ENCODE measurements at regions not wholly inside any gene's neighbourhood (a gene's known extent, or its start where the extent isn't known, plus 50 kb on each side); places are given as distances from the start of the nearest gene placed in this dataset.

DNA sequence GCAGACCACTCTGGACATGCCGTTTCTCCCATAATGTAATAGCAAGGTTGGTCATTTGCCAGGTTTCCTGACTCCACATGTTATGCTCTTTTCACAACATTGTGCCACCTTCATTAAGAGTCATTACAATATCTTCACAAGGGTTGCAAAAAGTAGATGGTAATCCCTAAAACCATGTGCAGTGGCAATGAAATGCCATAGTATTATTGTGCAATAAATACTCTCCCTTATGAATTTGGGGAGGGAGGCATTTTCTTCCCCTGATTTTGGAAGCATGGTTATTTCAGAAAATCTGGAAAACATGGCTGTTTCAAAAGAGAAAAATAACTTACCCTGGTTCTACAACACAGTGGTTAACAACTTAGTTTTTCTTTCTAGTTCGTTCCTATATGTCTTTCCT is 75.1 kb downstream of the BLTP1 start:
- TF ChIP-seq, protein P1, sequence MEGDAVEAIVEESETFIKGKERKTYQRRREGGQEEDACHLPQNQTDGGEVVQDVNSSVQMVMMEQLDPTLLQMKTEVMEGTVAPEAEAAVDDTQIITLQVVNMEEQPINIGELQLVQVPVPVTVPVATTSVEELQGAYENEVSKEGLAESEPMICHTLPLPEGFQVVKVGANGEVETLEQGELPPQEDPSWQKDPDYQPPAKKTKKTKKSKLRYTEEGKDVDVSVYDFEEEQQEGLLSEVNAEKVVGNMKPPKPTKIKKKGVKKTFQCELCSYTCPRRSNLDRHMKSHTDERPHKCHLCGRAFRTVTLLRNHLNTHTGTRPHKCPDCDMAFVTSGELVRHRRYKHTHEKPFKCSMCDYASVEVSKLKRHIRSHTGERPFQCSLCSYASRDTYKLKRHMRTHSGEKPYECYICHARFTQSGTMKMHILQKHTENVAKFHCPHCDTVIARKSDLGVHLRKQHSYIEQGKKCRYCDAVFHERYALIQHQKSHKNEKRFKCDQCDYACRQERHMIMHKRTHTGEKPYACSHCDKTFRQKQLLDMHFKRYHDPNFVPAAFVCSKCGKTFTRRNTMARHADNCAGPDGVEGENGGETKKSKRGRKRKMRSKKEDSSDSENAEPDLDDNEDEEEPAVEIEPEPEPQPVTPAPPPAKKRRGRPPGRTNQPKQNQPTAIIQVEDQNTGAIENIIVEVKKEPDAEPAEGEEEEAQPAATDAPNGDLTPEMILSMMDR (IDR thresholded peaks at IDR 0.05; ENCODE audit: low read depth, low read length), result no peak

DNA sequence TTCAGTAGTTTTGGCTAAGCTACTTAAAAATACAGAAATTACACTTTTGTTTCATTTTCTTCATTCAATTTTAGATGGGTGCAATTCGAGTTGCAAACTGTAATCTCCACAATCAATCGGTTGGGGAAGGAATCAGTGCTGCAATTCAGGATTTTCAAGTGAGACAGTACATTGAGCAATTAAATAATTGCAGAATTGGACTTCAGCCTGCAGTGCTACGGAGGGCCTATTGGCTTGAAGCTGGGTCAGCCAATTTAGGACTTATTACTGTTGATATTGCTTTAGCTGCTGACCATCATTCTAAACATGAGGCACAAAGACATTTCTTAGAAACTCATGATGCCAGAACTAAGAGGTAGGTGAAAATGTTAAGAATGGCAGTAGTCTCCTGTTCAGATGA is 77.7 kb downstream of the BLTP1 start:
- TF ChIP-seq, protein P1 (IDR thresholded peaks at IDR 0.05; ENCODE audit: low read depth, low read length), result no peak
- H3K4me3 ChIP-seq (ENCODE audit: low read depth, low read length), result no peak overlapping the region

More for the DNA sequence above, 75.1 kb downstream of the BLTP1 start:
- H3K4me3 ChIP-seq (ENCODE audit: low read depth, low read length), result no peak overlapping the region

DNA sequence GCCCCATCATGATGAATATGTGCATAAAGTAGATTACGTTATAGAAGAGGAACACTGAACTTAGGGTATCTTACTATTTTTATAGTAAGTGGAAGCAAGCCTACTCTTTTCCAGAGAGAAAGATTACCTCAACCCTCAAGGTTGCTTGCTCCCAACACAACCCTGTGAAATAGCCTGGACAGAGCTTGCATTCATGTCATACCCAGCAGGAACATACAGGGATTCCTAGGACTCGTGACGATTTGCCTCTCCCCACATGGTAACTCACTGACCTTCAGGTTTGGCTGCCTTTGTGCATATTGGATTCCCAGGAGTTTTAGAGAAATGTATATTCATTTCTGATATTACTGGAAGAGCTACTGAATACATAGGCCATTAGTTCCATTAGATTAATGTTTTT is 80.5 kb downstream of the BLTP1 start:
- no peak overlapping the region for H3K4me3 ChIP-seq (ENCODE audit: low read depth, low read length)
- TF ChIP-seq, protein P1 (IDR thresholded peaks at IDR 0.05; ENCODE audit: low read depth, low read length), result no peak

DNA sequence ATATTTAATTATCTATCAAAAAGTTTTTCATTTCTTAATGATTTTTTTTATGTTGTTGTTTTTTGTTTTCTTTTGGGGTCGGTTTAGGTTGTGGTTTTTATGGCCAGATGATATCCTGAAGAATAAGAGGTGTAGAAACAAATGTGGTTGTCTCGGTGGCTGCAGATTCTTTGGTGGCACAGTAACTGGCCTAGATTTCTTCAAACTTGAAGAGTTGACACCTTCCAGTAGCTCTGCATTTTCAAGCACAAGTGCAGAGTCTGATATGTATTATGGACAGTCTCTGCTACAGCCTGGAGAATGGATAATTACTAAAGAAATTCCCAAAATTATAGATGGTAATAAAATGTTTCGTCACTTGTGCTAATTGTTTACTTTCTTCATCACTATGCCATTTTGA is 82.6 kb downstream of the BLTP1 start:
- no peak overlapping the region for H3K4me3 ChIP-seq (ENCODE audit: low read depth, low read length)
- TF ChIP-seq, protein P1 (IDR thresholded peaks at IDR 0.05; ENCODE audit: low read depth, low read length), result no peak

DNA sequence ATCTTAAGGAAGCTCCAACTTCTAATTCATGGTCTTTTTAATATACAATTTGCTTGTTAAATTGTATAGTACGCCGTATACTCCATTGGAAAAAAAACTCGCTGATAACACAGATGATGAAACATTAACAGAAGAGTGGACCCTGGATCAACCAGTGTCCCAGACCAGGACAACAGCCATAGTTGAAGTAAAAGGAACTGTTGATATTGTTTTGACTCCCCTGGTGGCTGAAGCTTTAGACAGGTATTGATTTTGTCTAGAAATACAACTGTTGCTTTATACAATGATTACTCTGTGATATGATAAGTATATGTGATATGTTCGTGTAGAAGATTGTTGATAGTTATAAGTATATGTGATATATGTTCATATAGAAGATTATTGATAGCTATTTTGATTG is 91.7 kb downstream of the BLTP1 start:
- no peak overlapping the region for H3K4me3 ChIP-seq (ENCODE audit: low read depth, low read length)
- TF ChIP-seq, protein P1 (IDR thresholded peaks at IDR 0.05; ENCODE audit: low read depth, low read length), result no peak

DNA sequence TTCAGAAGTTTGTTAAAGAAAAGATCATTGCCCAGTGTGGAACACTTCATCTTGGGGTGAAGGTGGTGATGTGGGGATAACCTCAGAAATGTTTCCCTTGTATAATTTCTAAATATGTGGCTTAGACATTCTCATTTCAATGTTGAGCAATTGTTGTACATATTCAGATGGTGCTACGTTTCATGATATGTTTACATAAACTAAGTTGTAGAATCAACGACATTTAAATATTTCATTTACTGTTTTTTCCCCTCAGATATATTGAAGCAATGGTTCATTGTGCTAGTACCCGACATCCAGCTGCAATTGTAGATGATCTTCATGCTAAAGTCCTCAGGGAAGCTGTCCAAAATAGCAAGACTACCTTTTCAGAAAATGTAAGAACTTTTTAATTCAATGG is 92.6 kb downstream of the BLTP1 start:
- no peak overlapping the region for H3K4me3 ChIP-seq (ENCODE audit: low read depth, low read length)
- TF ChIP-seq, protein P1 (IDR thresholded peaks at IDR 0.05; ENCODE audit: low read depth, low read length), result no peak

DNA sequence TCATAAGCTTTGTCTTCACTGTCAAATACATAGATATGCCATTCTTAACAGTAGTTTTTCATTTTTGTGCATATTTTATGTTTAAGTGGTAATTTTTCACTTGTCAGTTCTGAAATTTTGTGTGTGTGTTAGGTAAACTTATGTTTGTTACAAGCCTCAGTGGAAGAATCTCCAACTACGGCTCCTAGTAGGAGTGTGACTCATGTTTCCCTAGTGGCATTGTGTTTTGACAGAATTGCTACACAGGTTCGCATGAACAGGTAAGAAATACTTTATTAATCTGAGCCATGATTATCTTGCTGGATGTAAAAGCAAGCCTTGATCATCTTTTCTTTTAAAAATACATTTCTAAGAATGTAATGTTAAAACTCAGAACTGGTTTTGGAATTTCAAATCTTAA is 94.4 kb downstream of the BLTP1 start:
- H3K4me3 ChIP-seq (ENCODE audit: low read depth, low read length), result no peak overlapping the region
- TF ChIP-seq, protein P1 (IDR thresholded peaks at IDR 0.05; ENCODE audit: low read depth, low read length), result no peak
